Calu3 (cell line): ENCODE measurements at regions not wholly inside any gene's neighbourhood (a gene's known extent, or its start where the extent isn't known, plus 50 kb on each side); places are given as distances from the start of the nearest gene placed in this dataset.

Source experiments
- BruUV-seq: library from RNA; stranded (reverse); fragments of 400-500 nt; replicated peaks from 2 replicates; lab custom pipeline; 2021; lab: Mats Ljungman, UMichigan
- CTCF ChIA-PET: fragments of 300-600 bp; sonication (Branson Sonifier 250); formaldehyde crosslinking; loops from one replicate; lab custom pipeline; 2022; ENCODE audit warnings: antibody characterized with exemption; lab: Charles Lee
- DNase-seq: peaks from one replicate; pipeline ENCODE4 v3.0.0; 2022
- H3K27ac Mint-ChIP-seq: one replicate; pipeline ENCODE4 v1.8.0; 2022; ENCODE audit warnings: mixed read lengths; ENCODE audit not compliant: unreplicated experiment
- H3K27me3 Mint-ChIP-seq: one replicate; pipeline ENCODE4 v1.8.0; 2022; ENCODE audit warnings: mixed read lengths; ENCODE audit not compliant: unreplicated experiment
- H3K36me3 Mint-ChIP-seq: one replicate; pipeline ENCODE4 v1.8.0; 2022; ENCODE audit warnings: mild to moderate bottlenecking, moderate library complexity, mixed read lengths; ENCODE audit not compliant: insufficient read depth, unreplicated experiment
- H3K4me1 Mint-ChIP-seq: one replicate; pipeline ENCODE4 v1.8.0; 2022; ENCODE audit warnings: mild to moderate bottlenecking, low read depth, mixed read lengths; ENCODE audit not compliant: unreplicated experiment
- H3K4me3 Mint-ChIP-seq: one replicate; pipeline ENCODE4 v1.8.0; 2022; ENCODE audit warnings: mild to moderate bottlenecking, low read depth, moderate library complexity, mixed read lengths; ENCODE audit not compliant: unreplicated experiment
- H3K9me3 Mint-ChIP-seq: one replicate; pipeline ENCODE4 v1.8.0; 2022; ENCODE audit warnings: low read depth, mixed read lengths; ENCODE audit not compliant: unreplicated experiment
- CTCF ChIP-seq: fragments of 200-600 bp; IDR thresholded peaks from one replicate; pipeline ENCODE4 v1.8.0; 2022; ENCODE audit warnings: antibody characterized with exemption; ENCODE audit not compliant: unreplicated experiment
- intact Hi-C: fragments of 100-400 bp; cut with micrococcal nuclease; formaldehyde crosslinking; loops from one replicate; pipeline ENCODE4 v1.10.0; 2022; ENCODE audit not compliant: unreplicated experiment

GRCh38 chr18:78497641-78498040 is 482.0 kb upstream of the SALL3 start:
- no peaks in the 10 kb centered on the region for H3K36me3 Mint-ChIP-seq
- DNase-seq: no peak
- no peaks in the 10 kb centered on the region for H3K27me3 Mint-ChIP-seq
- intact Hi-C loops: no loop called here
- BruUV-seq: no TSS peak
- CTCF ChIA-PET: no interaction called here
- no peak overlapping the region for H3K27ac Mint-ChIP-seq
- no peaks in the 10 kb centered on the region for H3K4me1 Mint-ChIP-seq
- H3K4me3 Mint-ChIP-seq: no peak overlapping the region
- TF ChIP-seq CTCF: no peak
- H3K9me3 Mint-ChIP-seq: peaks cover 3% of the 10 kb centered on the region

GRCh38 chr18:78499586-78499985 is 480.0 kb upstream of the SALL3 start:
- Mint-ChIP-seq H3K4me3 (no peak overlapping the region), H3K9me3 (peaks cover 3% of the 10 kb centered on the region), H3K36me3 (no peaks in the 10 kb centered on the region), H3K27ac (no peak overlapping the region), H3K4me1 (no peaks in the 10 kb centered on the region), H3K27me3 (no peaks in the 10 kb centered on the region)
- CTCF ChIA-PET: no interaction called here
- intact Hi-C loops: no loop called here
- DNase-seq: no peak
- no peak for TF ChIP-seq CTCF
- BruUV-seq: no TSS peak

DNA sequence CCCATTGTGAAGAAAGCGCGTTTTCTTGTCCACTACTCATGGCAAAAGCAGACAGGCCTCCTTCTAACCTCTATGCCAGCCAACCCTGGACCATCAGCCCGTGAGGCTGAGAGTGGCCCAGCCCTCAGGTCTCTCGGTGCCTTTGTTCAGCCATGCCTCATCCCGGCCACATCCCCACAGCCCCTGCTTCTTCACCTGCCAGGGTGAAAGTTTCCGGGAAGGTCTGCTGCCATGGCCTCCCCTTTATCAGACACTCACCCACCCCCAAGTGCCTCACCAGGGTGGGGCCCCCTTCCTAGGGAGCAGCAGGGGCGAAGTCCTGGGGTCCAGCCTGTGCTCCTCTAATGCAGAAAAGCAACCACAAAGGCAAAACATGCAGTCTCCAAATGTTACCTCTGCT is 478.4 kb upstream of the SALL3 start:
- Mint-ChIP-seq H3K9me3 (peaks cover 3% of the 10 kb centered on the region), H3K36me3 (no peaks in the 10 kb centered on the region), H3K4me3 (no peak overlapping the region), H3K27ac (no peak overlapping the region), H3K27me3 (no peaks in the 10 kb centered on the region), H3K4me1 (no peaks in the 10 kb centered on the region)
- BruUV-seq: no TSS peak
- no peak for TF ChIP-seq CTCF
- DNase-seq: no peak
- CTCF ChIA-PET: no interaction called here
- intact Hi-C loops: no loop called here

DNA sequence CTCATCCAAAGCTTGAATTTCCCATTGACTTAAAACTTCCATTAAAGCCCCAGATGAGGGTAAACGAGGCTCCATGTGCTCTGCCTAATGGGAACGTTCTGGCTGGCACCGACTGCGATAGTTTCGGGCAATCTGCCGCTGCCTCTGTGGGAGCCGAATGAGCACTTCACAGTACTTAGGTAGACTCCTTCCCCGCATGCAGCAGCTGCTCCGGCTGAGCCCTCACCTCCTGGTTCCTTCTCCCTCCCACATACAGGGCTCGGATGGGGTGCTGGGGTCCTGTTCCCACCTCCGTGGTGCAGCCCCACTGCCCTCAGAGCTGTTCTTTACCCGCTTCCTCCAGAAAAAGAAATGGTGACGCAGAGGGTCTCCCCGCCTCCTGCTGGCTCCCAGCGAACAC is 476.5 kb upstream of the SALL3 start:
- CTCF ChIA-PET: no interaction called here

More for the DNA sequence above, 476.5 kb upstream of the SALL3 start:
- no peaks in the 10 kb centered on the region for H3K4me1 Mint-ChIP-seq
- H3K27ac Mint-ChIP-seq: no peak overlapping the region
- no peaks in the 10 kb centered on the region for H3K36me3 Mint-ChIP-seq
- TF ChIP-seq CTCF: no peak
- DNase-seq: no peak
- H3K4me3 Mint-ChIP-seq: no peak overlapping the region
- BruUV-seq: no TSS peak
- intact Hi-C loops: no loop called here
- H3K27me3 Mint-ChIP-seq: no peaks in the 10 kb centered on the region
- peaks cover 7% of the 10 kb centered on the region for H3K9me3 Mint-ChIP-seq
